Large intestine (tissue), 3 donors: ENCODE measurements at regions not wholly inside any gene's neighbourhood (a gene's known extent, or its start where the extent isn't known, plus 50 kb on each side); places are given as distances from the start of the nearest gene placed in this dataset.
A peak's percentile ranks its signal among the peaks of the same experiment; 100 is the strongest.

Source experiments
- DNase-seq, 2 donors: peaks; one replicate each; pipeline versions ENCODE4 v3.0.0 to v3.0.0-alpha.2; 2013
- H3K27ac ChIP-seq: one replicate; pipeline ENCODE4 v1.5.1; 2013; ENCODE audit warnings: low read length
- H3K27me3 ChIP-seq: 2 replicates; pipeline ENCODE4 v1.6.1; 2013; ENCODE audit warnings: low read length; ENCODE audit not compliant: control insufficient read depth, insufficient read depth
- H3K36me3 ChIP-seq: 2 replicates; pipeline ENCODE4 v1.6.1; 2013; ENCODE audit warnings: low read length; ENCODE audit not compliant: control insufficient read depth, insufficient read depth
- H3K4me1 ChIP-seq: one replicate; pipeline ENCODE4 v1.6.1; 2013; ENCODE audit warnings: low read length; ENCODE audit not compliant: control insufficient read depth, insufficient read depth
- H3K4me3 ChIP-seq: one replicate; pipeline ENCODE4 v1.5.1; 2013; ENCODE audit warnings: low read length
- H3K9me3 ChIP-seq: one replicate; pipeline ENCODE4 v1.6.1; 2013; ENCODE audit warnings: mild to moderate bottlenecking, low read depth, low read length, moderate library complexity; ENCODE audit not compliant: control insufficient read depth
- WGBS: methylation state at CpG from one replicate; pipeline ENCODE4 v1.1.5; 2013; ENCODE audit warnings: low lambda C conversion rate; ENCODE audit not compliant: insufficient coverage; 5-methylcytosine and 5-hydroxymethylcytosine counted together

GRCh38 chr10:118141471-118141870 is 94.7 kb upstream of the RAB11FIP2 start:
- peak; percentile 64 to 85 for DNase-seq
- Histone ChIP-seq H3K4me3 (no peak overlapping the region), H3K36me3 (no peaks in the 10 kb centered on the region), H3K27me3 (no peaks in the 10 kb centered on the region), H3K27ac (peak overlapping the region; percentile 75), H3K9me3 (no peaks in the 10 kb centered on the region), H3K4me1 (peaks cover 13% of the 10 kb centered on the region)
- WGBS = no CpG with 5 or more reads among the region's 6 CpGs

- no peak overlapping the region for H3K27ac ChIP-seq
- no peaks in the 10 kb centered on the region for H3K9me3 ChIP-seq
- peaks cover 13% of the 10 kb centered on the region for H3K4me1 ChIP-seq
- H3K36me3 ChIP-seq = no peaks in the 10 kb centered on the region
- DNase-seq = no peak
- no peak overlapping the region for H3K4me3 ChIP-seq
- H3K27me3 ChIP-seq = no peaks in the 10 kb centered on the region
These were observed 92.6 kb upstream of the RAB11FIP2 start for GRCh38 chr10:118139321-118139720.

- Histone ChIP-seq H3K36me3 (no peaks in the 10 kb centered on the region), H3K4me1 (no peaks in the 10 kb centered on the region), H3K27me3 (no peaks in the 10 kb centered on the region), H3K9me3 (no peaks in the 10 kb centered on the region), H3K4me3 (no peak overlapping the region), H3K27ac (no peak overlapping the region)
- no CpG with 5 or more reads among the region's 2 CpGs for WGBS
- DNase-seq = no peak
These were observed 81.9 kb upstream of the RAB11FIP2 start for GRCh38 chr10:118128675-118129074.

- peak; percentile 48 to 71 for DNase-seq
- Histone ChIP-seq H3K36me3 (no peaks in the 10 kb centered on the region), H3K9me3 (no peaks in the 10 kb centered on the region), H3K4me3 (no peak overlapping the region), H3K27me3 (no peaks in the 10 kb centered on the region), H3K27ac (peak overlapping the region; percentile 36), H3K4me1 (peaks cover 5% of the 10 kb centered on the region)
These were observed 72.0 kb upstream of the RAB11FIP2 start for GRCh38 chr10:118118716-118119115.

- DNase-seq = no peak
- no peaks in the 10 kb centered on the region for H3K27me3 ChIP-seq
- 60% methylated on average over 1 of the region's 10 CpGs for WGBS
- H3K4me3 ChIP-seq = no peak overlapping the region
- peaks cover 5% of the 10 kb centered on the region for H3K4me1 ChIP-seq
- no peaks in the 10 kb centered on the region for H3K36me3 ChIP-seq
- H3K27ac ChIP-seq = no peak overlapping the region
- no peaks in the 10 kb centered on the region for H3K9me3 ChIP-seq
These were observed 70.1 kb upstream of the RAB11FIP2 start for GRCh38 chr10:118116715-118117449.

- peaks cover 5% of the 10 kb centered on the region for H3K4me1 ChIP-seq
- H3K27me3 ChIP-seq = no peaks in the 10 kb centered on the region
- H3K4me3 ChIP-seq = no peak overlapping the region
- no peaks in the 10 kb centered on the region for H3K9me3 ChIP-seq
- no CpG with 5 or more reads among the region's 6 CpGs for WGBS
- peak in 1 of 2 donors; percentile 11 for DNase-seq
- H3K36me3 ChIP-seq = no peaks in the 10 kb centered on the region
- no peak overlapping the region for H3K27ac ChIP-seq
These were observed 69.6 kb upstream of the RAB11FIP2 start for GRCh38 chr10:118116362-118116714.

GRCh38 chr10:118115701-118116100 is 69.0 kb upstream of the RAB11FIP2 start:
- no peak overlapping the region for H3K27ac ChIP-seq
- 90% methylated on average over 3 of the region's 8 CpGs for WGBS
- H3K4me1 ChIP-seq = peaks cover 5% of the 10 kb centered on the region
- no peaks in the 10 kb centered on the region for H3K36me3 ChIP-seq
- no peaks in the 10 kb centered on the region for H3K27me3 ChIP-seq
- no peak overlapping the region for H3K4me3 ChIP-seq
- no peaks in the 10 kb centered on the region for H3K9me3 ChIP-seq
- DNase-seq = no peak

- WGBS = no CpG with 5 or more reads among the region's 1 CpG
- no peaks in the 10 kb centered on the region for H3K27me3 ChIP-seq
- H3K9me3 ChIP-seq = no peaks in the 10 kb centered on the region
- H3K27ac ChIP-seq = no peak overlapping the region
- H3K36me3 ChIP-seq = no peaks in the 10 kb centered on the region
- H3K4me1 ChIP-seq = peaks cover 5% of the 10 kb centered on the region
- DNase-seq = no peak
- H3K4me3 ChIP-seq = no peak overlapping the region
These were observed 68.3 kb upstream of the RAB11FIP2 start for GRCh38 chr10:118114992-118115391.

GRCh38 chr10:118112543-118113125 is 65.9 kb upstream of the RAB11FIP2 start:
- no peaks in the 10 kb centered on the region for H3K27me3 ChIP-seq
- no peaks in the 10 kb centered on the region for H3K36me3 ChIP-seq
- 100% methylated on average over 1 of the region's 6 CpGs for WGBS
- no peaks in the 10 kb centered on the region for H3K4me1 ChIP-seq
- H3K4me3 ChIP-seq = no peak overlapping the region
- no peaks in the 10 kb centered on the region for H3K9me3 ChIP-seq
- H3K27ac ChIP-seq = no peak overlapping the region
- DNase-seq = no peak

- H3K27me3 ChIP-seq = no peaks in the 10 kb centered on the region
- H3K27ac ChIP-seq = no peak overlapping the region
- no peaks in the 10 kb centered on the region for H3K4me1 ChIP-seq
- no peaks in the 10 kb centered on the region for H3K36me3 ChIP-seq
- DNase-seq = no peak
- no peaks in the 10 kb centered on the region for H3K9me3 ChIP-seq
- H3K4me3 ChIP-seq = no peak overlapping the region
- whole genome bisulfite sequencing = no CpG with 5 or more reads among the region's 1 CpG
These were observed 64.0 kb upstream of the RAB11FIP2 start for GRCh38 chr10:118110750-118111149.
